Neural cell (in vitro differentiated cells): ENCODE measurements at regions not wholly inside any gene's neighbourhood (a gene's known extent, or its start where the extent isn't known, plus 50 kb on each side); places are given as distances from the start of the nearest gene placed in this dataset.

Source experiments
- H2AFZ ChIP-seq: fragments of 200-600, 300-800 bp; sonication (generic), shearing (Covaris generic); 2 replicates; pipeline ENCODE4 v1.6.0; 2014; ENCODE audit warnings: low read depth, mild to moderate bottlenecking, antibody characterized with exemption, low read length, moderate library complexity
- H3F3A ChIP-seq: fragments of 200-600 bp; shearing (Covaris generic); 2 replicates; pipeline ENCODE4 v1.6.1; 2016; ENCODE audit warnings: mild to moderate bottlenecking, moderate library complexity, mixed read lengths, antibody characterized with exemption, low read length; ENCODE audit not compliant: insufficient read depth, poor library complexity, severe bottlenecking
- H3K27ac ChIP-seq: fragments of 200-600, 300-800 bp; sonication (generic), shearing (Covaris generic); 2 replicates; pipeline ENCODE4 v1.5.1; 2014; ENCODE audit warnings: mild to moderate bottlenecking, low read length, moderate library complexity
- H3K27me3 ChIP-seq: fragments of 300-800, 200-600 bp; sonication (generic), shearing (Covaris generic); 2 replicates; pipeline ENCODE4 v1.6.0; 2014; ENCODE audit warnings: mild to moderate bottlenecking, low read depth, low read length, moderate library complexity; ENCODE audit not compliant: insufficient read depth
- H3K36me3 ChIP-seq: fragments of 300-800, 200-600 bp; sonication (generic), shearing (Covaris generic); 2 replicates; pipeline ENCODE4 v1.5.1; 2014; ENCODE audit warnings: mild to moderate bottlenecking, antibody characterized with exemption, low read length, moderate library complexity; ENCODE audit not compliant: insufficient read depth
- H3K4me2 ChIP-seq: fragments of 300-800, 200-600 bp; sonication (generic), shearing (Covaris generic); 2 replicates; pipeline ENCODE4 v1.6.0; 2014; ENCODE audit warnings: mild to moderate bottlenecking, low read length
- H3K4me3 ChIP-seq: fragments of 300-800, 200-600 bp; sonication (generic), shearing (Covaris generic); 2 replicates; pipeline ENCODE4 v1.5.1; 2014; ENCODE audit warnings: mild to moderate bottlenecking, low read length, moderate library complexity
- H3K79me2 ChIP-seq: fragments of 200-600 bp; shearing (Covaris generic); replicated peaks from 2 replicates; pipeline ENCODE4 v1.6.0; 2014; ENCODE audit warnings: mild to moderate bottlenecking, low read length, moderate library complexity; ENCODE audit not compliant: insufficient read depth
- H3K9ac ChIP-seq: fragments of 300-800, 200-600 bp; sonication (generic), shearing (Covaris generic); 2 replicates; pipeline ENCODE4 v1.6.1; 2016; ENCODE audit warnings: mild to moderate bottlenecking, low read length, mixed read lengths
- H3K9me2 ChIP-seq: fragments of 200-600 bp; shearing (Covaris generic); 2 replicates; pipeline ENCODE4 v1.6.1; 2016; ENCODE audit warnings: mild to moderate bottlenecking, low read length, mixed read lengths; ENCODE audit not compliant: insufficient read depth
- H3K9me3 ChIP-seq: fragments of 200-600, 300-800 bp; sonication (generic), shearing (Covaris generic); 2 replicates; pipeline ENCODE4 v1.6.1; 2016; ENCODE audit warnings: mild to moderate bottlenecking, mixed run types, low read length, moderate library complexity, mixed read lengths
- H4K20me1 ChIP-seq: fragments of 200-600 bp; shearing (Covaris generic); 2 replicates; pipeline ENCODE4 v1.6.1; 2016; ENCODE audit warnings: mild to moderate bottlenecking, mixed run types; ENCODE audit not compliant: insufficient read depth
- EP300 ChIP-seq: fragments of 450-650 bp; conservative IDR thresholded peaks from 2 replicates; pipeline ENCODE4 v1.6.1; 2014; ENCODE audit warnings: antibody characterized with exemption, mild to moderate bottlenecking, moderate library complexity; ENCODE audit not compliant: poor library complexity, severe bottlenecking
- EZH2 ChIP-seq: fragments of 200-600, 300-800 bp; shearing (Covaris generic), sonication (generic); IDR thresholded peaks from 2 replicates; pipeline ENCODE4 v1.6.1; 2014; ENCODE audit warnings: antibody characterized with exemption, low read length, borderline replicate concordance, mild to moderate bottlenecking; ENCODE audit not compliant: insufficient read depth, poor library complexity, severe bottlenecking
- MXI1 ChIP-seq: fragments of 450-650 bp; conservative IDR thresholded peaks from 2 replicates; pipeline ENCODE4 v1.6.1; 2014; ENCODE audit warnings: antibody characterized with exemption, mild to moderate bottlenecking; ENCODE audit not compliant: poor library complexity, severe bottlenecking
- POLR2AphosphoS5 ChIP-seq: IDR thresholded peaks from 2 replicates; pipeline ENCODE4 v1.6.1; 2012
- RAD21 ChIP-seq: fragments of 450-650 bp; conservative IDR thresholded peaks from 2 replicates; pipeline ENCODE4 v1.6.1; 2014; ENCODE audit warnings: antibody characterized with exemption, mild to moderate bottlenecking, moderate library complexity
- SMC3 ChIP-seq: fragments of 450-650 bp; conservative IDR thresholded peaks from 2 replicates; pipeline ENCODE4 v1.6.1; 2014; ENCODE audit warnings: antibody characterized with exemption, mild to moderate bottlenecking, moderate library complexity; ENCODE audit not compliant: poor library complexity
- TAF1 ChIP-seq: IDR thresholded peaks from 2 replicates; pipeline ENCODE4 v1.6.1; 2012; ENCODE audit warnings: low read depth
- TF ChIP-seq, protein P1 (sequence below): fragments of 450-650 bp; IDR thresholded peaks from 2 replicates; pipeline ENCODE4 v1.5.1; 2014; ENCODE audit warnings: antibody characterized with exemption, mild to moderate bottlenecking, moderate library complexity; ENCODE audit not compliant: poor library complexity, severe bottlenecking
- TF ChIP-seq, protein P2 (sequence below): IDR thresholded peaks from 2 replicates; pipeline ENCODE4 v1.6.1; 2012; ENCODE audit warnings: borderline replicate concordance

DNA sequence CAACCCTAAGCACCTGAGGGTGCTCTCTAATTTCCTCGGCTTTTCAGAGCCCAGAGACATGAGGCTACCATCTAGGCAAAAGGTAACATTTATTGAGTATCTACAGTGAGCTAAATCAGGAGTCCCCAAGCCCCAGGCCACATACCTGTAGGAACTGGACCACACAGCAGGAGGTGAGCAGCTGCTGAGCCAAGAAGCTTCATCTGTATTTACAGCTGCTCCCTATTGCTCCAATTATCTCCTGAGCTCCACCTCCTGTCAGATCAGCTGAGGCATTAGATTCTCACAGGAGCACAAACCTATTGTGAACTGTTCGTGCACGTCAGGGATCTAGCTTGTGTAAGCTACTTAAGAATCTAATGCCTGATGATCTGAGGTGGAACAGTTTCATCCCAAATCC, 70.2 kb downstream of the RND3 start:
- Histone ChIP-seq H3K9ac (no peak overlapping the region), H3K9me3 (no peaks in the 10 kb centered on the region)

DNA sequence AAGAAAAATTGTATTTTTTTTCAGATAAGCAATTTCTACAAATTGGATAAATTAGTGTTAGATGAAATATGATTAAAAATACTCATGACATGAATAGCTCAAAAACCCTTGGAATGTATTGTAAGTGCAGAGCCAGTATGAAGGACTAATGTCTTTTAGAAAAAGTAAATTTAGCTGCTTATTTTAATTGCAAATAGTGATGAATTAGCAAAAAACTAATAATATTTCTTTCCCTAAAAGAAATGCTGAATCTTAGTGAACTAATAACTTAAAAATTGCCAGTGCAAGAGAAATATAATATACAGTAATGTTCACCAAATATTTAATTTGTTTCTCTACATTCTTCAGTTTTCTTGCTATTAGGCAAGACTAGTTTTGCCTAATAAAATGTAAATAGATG, 72.4 kb downstream of the RND3 start:
- Histone ChIP-seq H3K9me3 (no peaks in the 10 kb centered on the region), H3K79me2 (no peaks in the 10 kb centered on the region), H3K4me3 (no peak overlapping the region), H3K9me2 (no peaks in the 10 kb centered on the region), H2AFZ (no peak overlapping the region), H4K20me1 (no peaks in the 10 kb centered on the region), H3K27me3 (no peaks in the 10 kb centered on the region), H3K27ac (no peak overlapping the region), H3F3A (no peaks in the 10 kb centered on the region), H3K9ac (no peak overlapping the region), H3K36me3 (no peaks in the 10 kb centered on the region), H3K4me2 (no peak overlapping the region)
- TF ChIP-seq EZH2 (no peak), SMC3 (no peak), TAF1 (no peak), POLR2AphosphoS5 (no peak), MXI1 (no peak), EP300 (no peak)
- TF ChIP-seq, protein P1, sequence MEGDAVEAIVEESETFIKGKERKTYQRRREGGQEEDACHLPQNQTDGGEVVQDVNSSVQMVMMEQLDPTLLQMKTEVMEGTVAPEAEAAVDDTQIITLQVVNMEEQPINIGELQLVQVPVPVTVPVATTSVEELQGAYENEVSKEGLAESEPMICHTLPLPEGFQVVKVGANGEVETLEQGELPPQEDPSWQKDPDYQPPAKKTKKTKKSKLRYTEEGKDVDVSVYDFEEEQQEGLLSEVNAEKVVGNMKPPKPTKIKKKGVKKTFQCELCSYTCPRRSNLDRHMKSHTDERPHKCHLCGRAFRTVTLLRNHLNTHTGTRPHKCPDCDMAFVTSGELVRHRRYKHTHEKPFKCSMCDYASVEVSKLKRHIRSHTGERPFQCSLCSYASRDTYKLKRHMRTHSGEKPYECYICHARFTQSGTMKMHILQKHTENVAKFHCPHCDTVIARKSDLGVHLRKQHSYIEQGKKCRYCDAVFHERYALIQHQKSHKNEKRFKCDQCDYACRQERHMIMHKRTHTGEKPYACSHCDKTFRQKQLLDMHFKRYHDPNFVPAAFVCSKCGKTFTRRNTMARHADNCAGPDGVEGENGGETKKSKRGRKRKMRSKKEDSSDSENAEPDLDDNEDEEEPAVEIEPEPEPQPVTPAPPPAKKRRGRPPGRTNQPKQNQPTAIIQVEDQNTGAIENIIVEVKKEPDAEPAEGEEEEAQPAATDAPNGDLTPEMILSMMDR = no peak
- TF ChIP-seq, protein P2, sequence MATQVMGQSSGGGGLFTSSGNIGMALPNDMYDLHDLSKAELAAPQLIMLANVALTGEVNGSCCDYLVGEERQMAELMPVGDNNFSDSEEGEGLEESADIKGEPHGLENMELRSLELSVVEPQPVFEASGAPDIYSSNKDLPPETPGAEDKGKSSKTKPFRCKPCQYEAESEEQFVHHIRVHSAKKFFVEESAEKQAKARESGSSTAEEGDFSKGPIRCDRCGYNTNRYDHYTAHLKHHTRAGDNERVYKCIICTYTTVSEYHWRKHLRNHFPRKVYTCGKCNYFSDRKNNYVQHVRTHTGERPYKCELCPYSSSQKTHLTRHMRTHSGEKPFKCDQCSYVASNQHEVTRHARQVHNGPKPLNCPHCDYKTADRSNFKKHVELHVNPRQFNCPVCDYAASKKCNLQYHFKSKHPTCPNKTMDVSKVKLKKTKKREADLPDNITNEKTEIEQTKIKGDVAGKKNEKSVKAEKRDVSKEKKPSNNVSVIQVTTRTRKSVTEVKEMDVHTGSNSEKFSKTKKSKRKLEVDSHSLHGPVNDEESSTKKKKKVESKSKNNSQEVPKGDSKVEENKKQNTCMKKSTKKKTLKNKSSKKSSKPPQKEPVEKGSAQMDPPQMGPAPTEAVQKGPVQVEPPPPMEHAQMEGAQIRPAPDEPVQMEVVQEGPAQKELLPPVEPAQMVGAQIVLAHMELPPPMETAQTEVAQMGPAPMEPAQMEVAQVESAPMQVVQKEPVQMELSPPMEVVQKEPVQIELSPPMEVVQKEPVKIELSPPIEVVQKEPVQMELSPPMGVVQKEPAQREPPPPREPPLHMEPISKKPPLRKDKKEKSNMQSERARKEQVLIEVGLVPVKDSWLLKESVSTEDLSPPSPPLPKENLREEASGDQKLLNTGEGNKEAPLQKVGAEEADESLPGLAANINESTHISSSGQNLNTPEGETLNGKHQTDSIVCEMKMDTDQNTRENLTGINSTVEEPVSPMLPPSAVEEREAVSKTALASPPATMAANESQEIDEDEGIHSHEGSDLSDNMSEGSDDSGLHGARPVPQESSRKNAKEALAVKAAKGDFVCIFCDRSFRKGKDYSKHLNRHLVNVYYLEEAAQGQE = no peak

More for the DNA sequence above, 70.2 kb downstream of the RND3 start:
- no peaks in the 10 kb centered on the region for H3K79me2 ChIP-seq
- no peak overlapping the region for H3K4me3 ChIP-seq
- H2AFZ ChIP-seq = no peak overlapping the region
- H4K20me1 ChIP-seq = no peaks in the 10 kb centered on the region
- no peaks in the 10 kb centered on the region for H3K27me3 ChIP-seq
- H3K9me2 ChIP-seq = no peaks in the 10 kb centered on the region
- no peaks in the 10 kb centered on the region for H3K36me3 ChIP-seq
- H3K4me2 ChIP-seq = no peak overlapping the region
- H3K27ac ChIP-seq = no peak overlapping the region
- TF ChIP-seq EP300 (no peak), POLR2AphosphoS5 (no peak), SMC3 (no peak), MXI1 (no peak), TAF1 (no peak), RAD21 (no peak), EZH2 (no peak)
- TF ChIP-seq, protein P2 = no peak
- TF ChIP-seq, protein P1 = no peak
- H3F3A ChIP-seq = no peaks in the 10 kb centered on the region
